HG03095 (cell line): ENCODE measurements at regions not wholly inside any gene's neighbourhood (a gene's known extent, or its start where the extent isn't known, plus 50 kb on each side); places are given as distances from the start of the nearest gene placed in this dataset.

Experiments used
- ATAC-seq: cut with Tn5 transposase; IDR thresholded peaks from one replicate; pipeline ENCODE4 v1.9.1; 2021; ENCODE audit warnings: moderate library complexity; ENCODE audit not compliant: unreplicated experiment

- ATAC-seq, result no peak
Measured at GRCh38 chr9:126123927-126124326, 202.7 kb upstream of the MVB12B start.

- no peak for ATAC-seq
Measured at GRCh38 chr9:126125177-126125576, 201.5 kb upstream of the MVB12B start.

GRCh38 chr9:126125577-126125976 lies 201.1 kb upstream of the MVB12B start:
- no peak for ATAC-seq

GRCh38 chr9:126125992-126126409 lies 200.6 kb upstream of the MVB12B start:
- ATAC-seq, result no peak

GRCh38 chr9:126126807-126127206 lies 199.8 kb upstream of the MVB12B start:
- no peak for ATAC-seq

- ATAC-seq, result no peak
Measured at GRCh38 chr9:126127591-126127990, 199.0 kb upstream of the MVB12B start.

GRCh38 chr9:126128494-126129142 lies 198.0 kb upstream of the MVB12B start:
- no peak for ATAC-seq

GRCh38 chr9:126131066-126132010 lies 195.3 kb upstream of the MVB12B start:
- ATAC-seq, result no peak

GRCh38 chr9:126132746-126133145 lies 193.9 kb upstream of the MVB12B start:
- ATAC-seq, result no peak

GRCh38 chr9:126144196-126144595 lies 182.4 kb upstream of the MVB12B start:
- no peak for ATAC-seq

- no peak for ATAC-seq
Measured at GRCh38 chr9:126144603-126145456, 181.8 kb upstream of the MVB12B start.

- ATAC-seq, result no peak
Measured at GRCh38 chr9:126145887-126146253, 180.8 kb upstream of the MVB12B start.

- peak; percentile 61 for ATAC-seq
Measured at GRCh38 chr9:126146254-126147145, 180.1 kb upstream of the MVB12B start.

- no peak for ATAC-seq
Measured at GRCh38 chr9:126147186-126147935, 179.3 kb upstream of the MVB12B start.

- no peak for ATAC-seq
Measured at GRCh38 chr9:126147936-126148870, 178.4 kb upstream of the MVB12B start.

GRCh38 chr9:126148994-126149393 lies 177.6 kb upstream of the MVB12B start:
- no peak for ATAC-seq

- no peak for ATAC-seq
Measured at GRCh38 chr9:126149661-126150060, 177.0 kb upstream of the MVB12B start.

- no peak for ATAC-seq
Measured at GRCh38 chr9:126150411-126151030, 176.1 kb upstream of the MVB12B start.
